GM19463 (cell line): ENCODE measurements at regions not wholly inside any gene's neighbourhood (a gene's known extent, or its start where the extent isn't known, plus 50 kb on each side); places are given as distances from the start of the nearest gene placed in this dataset.
"Not testable (repeated sequence)": the region's sequence is repeated elsewhere in the genome, so short reads cannot be mapped to it uniquely, and the experiment has no call there.

Experiments
- ATAC-seq: cut with Tn5 transposase; IDR thresholded peaks from one replicate; pipeline ENCODE4 v1.9.1; 2021; ENCODE audit warnings: mild to moderate bottlenecking, moderate library complexity; ENCODE audit not compliant: unreplicated experiment

DNA sequence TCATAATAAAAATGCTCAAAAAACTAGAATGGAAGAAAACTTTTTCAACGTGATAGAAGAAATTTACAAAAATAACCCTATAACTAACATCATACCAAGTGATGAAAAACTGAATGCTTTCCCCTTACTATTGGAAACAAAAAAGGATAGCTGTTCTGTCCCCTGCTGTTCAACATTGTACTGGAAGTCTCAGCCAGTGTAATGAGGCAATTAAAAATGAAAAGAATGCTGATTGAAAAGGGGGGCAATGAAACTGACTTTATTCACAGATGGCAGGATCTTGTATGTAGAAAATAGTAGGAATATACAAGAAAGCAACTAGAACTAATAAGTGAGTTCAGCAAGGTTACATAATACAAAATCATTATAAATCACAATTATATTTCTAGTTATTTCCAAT, 337.9 kb upstream of the KITLG start:
- no peak for ATAC-seq

DNA sequence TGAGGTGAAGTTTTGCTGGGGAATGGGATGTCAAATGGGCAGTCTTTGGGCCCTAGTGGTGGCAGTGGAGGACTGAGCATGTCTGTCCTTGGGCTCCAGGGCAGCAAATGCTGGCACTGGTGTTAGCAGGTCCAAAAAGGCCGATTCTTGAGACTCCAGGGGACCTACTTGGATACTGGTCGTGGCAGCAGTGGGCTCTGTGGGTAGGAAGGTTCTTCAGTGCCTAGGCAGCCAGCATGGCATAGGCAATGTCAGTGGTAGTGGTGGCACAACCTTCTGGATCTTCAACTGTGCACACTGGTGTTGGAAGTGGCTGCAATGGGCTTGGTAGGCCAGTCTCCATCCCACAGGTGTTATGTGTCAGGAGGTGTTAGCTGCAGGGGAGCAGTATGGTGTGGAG, 334.7 kb upstream of the KITLG start:
- no peak for ATAC-seq

DNA sequence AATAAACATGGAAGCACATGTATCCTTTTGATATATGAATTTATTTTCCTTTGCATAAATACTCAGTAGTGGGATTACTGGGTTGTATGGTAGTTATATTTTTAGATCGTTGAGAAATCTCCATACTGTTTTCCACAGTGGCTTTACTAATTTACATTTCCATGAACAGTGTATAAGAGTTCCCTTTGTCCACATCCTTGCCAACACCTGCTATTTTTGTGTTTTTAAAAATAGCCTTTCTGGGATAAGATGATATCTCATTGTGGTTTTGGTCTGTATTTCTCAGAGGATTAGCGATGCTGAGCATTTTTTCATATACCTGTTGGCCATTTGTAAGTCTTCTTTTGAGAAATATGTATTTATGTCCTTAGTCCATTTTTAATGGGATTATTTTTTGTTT, 329.2 kb upstream of the KITLG start:
- no peak for ATAC-seq

DNA sequence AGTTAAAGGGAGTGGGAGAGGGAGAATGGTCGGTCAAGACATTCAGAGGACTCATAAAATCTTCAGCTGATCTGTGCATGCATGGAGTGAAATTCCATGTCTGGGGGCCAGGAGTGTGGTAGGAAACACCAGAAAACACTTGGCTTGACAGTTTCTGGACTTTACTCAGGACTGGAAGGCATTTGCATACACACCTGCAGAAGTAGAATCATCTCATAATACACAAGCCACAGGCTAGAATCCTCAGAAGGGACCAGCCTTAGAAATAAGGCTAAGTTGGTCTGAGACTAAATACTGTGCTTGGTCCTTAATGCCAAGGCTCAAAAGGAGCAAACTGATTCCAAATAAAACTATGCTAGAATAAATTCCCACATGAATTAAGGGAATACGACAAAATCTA, 328.1 kb upstream of the KITLG start:
- ATAC-seq, result no peak

DNA sequence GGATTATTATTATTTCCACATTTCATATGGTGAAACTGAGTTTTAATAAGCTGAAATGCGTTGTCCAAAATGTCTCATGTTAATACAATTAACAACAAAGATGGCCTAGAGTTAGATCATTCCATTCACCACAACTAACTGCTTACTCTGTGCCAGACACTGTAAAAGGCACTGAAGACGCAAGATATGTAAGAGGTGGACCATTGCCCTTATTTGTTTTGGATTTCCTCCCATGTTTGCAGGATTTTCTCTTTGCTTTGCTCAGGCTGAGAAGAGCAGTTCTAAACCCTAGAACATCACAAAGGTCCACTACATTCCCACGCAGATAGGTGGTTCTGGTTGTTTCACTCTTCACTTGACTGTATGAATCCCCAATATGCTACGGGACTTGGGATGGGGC, 324.4 kb upstream of the KITLG start:
- no peak for ATAC-seq

DNA sequence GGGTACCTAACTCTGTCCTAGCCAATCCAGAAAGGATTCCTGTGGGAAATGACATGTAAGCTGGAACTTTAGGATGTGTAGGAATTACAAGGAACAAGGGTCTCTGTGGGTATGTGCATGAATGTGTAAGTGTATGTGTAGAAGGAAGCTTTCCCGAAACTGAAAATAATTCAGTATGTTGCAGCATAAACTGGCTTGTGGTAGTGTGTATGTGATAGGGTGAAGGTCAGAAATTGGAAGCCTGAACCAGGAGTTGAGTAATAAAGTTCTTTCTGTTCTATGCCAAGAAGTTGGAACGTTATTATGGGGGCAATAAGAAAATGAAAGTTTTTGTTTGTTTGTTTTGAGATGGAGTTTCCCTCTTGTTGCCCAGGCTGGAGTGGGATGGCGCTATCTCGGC, 323.1 kb upstream of the KITLG start:
- ATAC-seq, result no peak

DNA sequence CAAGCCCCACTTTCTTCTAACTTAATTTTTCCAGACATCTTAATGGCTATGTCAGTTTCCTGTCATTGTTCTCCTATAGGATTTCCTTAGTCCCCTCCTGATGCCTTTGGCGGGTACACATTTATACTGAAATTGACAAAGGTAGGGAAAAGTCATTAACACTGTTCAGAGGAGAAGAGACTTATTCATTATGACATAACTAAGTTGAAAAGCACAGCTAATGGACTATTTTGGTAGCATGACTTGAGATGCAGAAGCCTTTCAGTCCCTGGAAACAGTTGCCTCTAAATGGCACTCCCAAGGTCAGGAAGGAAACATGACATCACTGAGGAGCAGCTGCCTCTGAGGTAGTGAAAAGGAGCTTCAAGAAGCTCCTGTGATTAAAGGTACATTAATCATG, 317.5 kb upstream of the KITLG start:
- no peak for ATAC-seq

DNA sequence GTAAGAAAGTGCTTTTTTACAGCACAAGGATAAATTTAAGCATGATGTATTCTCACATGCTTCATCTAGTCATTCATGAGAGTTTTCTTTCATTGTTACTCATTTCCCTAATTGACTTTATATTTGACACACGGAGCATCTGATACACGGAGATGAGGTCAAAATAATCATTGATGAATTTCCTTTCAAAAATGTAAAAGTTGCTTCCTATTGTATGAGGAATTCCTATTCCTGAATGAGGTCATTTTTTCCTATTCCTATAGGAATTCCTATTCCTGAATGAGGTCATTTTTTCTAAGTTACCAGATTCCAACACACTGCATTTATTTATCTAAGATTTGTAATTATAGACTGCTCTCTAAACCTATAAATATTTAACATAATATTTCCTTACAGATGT, 316.7 kb upstream of the KITLG start:
- no peak for ATAC-seq

DNA sequence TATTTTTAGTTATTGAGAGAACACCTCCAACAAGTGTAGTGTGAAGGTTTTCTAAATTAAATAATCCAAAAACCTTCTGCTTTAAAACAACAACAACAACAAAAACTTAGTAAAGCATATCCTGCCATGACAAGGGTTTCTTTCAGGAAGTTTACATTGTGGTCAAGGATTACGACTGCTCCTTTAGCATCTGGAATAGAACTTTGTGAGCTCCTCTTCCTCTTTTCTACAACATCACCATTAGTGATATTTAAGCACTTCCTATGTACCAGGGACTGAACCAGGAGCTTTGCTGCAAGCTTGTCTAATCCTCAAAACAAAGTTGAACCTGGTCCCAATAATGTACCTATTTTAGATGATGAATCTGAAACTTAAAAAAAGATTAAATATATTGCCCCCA, 315.4 kb upstream of the KITLG start:
- no peak for ATAC-seq

DNA sequence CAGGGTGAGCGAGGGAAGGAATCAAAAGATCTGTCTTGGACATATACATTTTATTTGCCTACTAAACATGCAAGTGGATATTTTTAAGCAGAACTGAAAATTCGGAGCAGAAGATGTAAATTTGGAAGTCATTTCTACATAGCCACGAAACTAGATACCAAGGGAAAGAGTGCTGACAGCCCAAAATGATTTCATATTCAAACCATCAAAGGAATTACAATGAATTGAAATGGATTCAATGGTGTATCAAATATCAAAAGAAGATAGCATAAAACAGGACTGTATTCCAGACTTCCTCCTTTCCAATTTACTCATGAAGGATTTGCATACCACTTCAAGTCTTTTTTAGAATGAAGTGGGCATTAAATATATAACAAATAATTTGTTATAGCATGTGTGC, 313.5 kb upstream of the KITLG start:
- no peak for ATAC-seq

DNA sequence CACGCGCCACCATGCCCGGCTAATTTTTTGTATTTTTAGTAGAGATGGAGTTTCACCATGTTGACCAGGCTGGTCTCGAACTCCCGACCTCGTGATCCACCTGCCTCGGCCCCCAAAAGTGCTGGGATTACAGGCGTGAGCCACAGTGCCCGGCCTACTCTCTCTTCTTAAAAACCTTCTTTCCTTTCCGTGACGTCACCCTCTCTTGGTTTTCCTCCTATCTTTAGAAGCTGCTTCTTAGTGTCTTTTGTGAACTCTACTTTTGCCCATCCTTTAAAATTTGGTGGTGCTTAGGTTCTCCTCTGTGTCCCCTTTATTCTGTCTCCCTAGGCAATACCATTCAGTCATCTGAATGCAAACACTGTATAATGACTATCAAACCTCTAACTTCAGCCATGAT, 311.2 kb upstream of the KITLG start:
- ATAC-seq, result not testable (repeated sequence)

DNA sequence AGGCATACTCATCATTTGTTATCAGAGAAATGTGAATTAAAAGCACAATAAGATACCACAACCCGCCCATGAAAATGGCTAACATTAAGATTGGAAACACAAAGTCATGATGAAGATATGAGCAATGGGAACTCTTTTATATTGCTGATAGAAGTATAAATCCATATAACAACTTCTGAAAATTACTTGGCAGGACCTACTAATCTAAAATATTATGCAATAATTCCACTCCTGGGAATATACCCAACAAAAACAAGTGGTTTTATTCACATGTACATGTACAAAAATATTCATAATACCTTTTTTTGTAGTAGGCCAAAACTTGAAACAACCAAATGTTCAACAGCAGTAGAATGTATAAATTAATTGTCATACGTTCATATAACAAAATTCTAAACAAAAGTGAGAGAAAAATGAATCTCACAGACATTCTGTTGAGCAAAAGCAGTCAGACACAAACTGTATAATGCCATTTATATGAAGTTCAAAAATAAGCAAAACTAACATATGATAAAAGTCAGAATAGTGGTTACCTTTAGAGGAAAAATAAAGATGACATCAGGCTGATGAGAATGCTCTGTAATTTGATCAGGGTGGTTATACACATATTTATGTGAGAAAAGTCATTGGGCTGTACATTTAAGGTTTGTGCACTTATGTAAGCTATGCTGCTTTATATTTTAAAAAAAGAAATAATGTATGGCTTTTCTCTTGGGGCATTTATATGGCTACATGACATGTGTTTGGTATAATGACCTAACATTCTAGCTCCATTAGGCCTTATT, 309.2 kb upstream of the KITLG start:
- no peak for ATAC-seq

DNA sequence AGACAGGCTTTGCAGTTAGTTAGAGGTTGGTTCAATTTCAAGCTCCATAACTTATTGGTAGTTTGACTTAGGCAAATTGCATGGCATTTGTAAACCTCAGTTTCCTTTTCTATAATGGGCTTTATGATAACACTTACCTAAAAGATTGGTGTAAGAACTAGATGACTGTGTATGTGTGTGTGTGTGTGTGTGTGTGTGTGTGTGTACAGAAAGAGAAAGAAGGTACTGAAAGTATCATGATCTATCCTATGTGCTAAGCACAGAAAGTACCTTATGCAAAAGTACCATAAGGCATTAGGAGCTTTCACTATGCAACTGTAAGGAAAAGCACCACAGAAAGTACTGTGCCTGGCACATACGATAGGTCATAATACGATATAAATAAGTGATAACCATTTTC, 304.3 kb upstream of the KITLG start:
- peak; percentile 77 for ATAC-seq

DNA sequence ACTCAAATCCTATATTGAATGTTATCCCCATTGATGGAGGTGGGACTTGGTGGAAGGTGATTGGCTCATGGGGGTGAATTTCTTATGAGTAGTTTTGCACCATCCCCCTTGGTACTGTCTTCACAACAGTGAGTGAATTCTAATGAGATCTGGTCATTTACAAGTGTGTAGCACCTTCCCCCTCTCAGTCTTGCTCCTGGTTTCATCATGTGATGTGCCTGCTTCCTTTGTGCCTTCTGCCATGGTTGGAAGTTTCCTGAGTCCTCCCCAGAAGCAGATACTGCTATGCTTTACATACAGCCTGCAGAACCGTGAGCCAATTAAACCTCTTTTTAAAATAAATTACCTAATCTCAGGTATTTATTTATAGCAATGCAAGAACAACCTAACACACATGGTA, 302.4 kb upstream of the KITLG start:
- ATAC-seq, result no peak

DNA sequence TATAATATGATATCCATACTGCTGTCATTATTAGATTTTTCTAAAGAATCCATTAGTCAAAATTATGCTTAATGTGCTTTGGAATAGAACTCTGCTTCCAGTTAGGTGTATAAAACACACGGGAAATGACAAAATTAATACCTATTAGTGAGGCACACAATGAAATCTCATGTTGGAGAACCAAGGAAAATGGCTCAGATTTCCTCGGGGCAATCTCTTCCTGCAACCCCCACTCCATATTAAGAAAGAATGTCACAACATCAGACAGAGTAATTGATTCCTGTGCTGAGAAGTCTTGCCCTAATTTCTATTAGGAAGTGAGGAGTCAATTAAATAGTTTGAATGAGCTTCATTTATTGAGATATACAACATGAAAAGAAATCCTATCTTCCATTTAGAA, 299.8 kb upstream of the KITLG start:
- no peak for ATAC-seq

DNA sequence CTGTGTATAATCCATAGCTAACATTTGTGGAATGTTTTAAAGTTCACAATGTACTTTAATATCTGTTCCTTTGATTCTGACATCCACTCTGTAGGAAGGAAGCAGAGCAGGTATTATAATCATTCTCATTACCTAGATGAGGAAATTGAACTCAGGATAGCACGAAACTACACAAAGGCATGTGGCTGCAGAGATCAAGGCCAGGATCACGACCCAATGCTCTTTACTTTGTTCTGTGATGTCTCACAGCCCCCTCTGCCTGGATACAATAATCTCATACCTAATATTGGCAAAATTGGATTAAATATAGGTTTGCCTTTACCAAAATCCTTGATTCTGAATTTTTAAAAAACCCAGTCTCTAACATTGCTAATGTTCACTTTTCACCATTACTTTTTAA, 298.0 kb upstream of the KITLG start:
- ATAC-seq, result no peak

DNA sequence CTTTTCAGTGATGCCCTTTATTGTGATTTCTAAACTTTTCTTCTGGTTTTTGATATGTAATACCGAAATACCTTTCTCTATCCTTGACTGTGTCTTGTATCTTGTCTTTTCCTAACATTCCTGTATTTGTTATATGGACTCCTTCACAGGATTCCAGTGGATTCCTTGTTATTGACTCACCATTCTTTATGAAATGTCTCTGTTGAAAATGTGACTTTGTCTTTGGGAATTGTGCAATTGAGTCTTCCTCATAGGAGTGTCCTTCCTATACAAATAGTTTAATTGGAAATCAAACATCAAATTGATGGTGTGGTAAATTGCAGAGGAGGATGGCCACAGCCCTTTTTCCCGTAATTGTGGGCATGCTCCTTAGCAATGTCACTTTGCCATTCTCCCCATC, 296.6 kb upstream of the KITLG start:
- no peak for ATAC-seq

DNA sequence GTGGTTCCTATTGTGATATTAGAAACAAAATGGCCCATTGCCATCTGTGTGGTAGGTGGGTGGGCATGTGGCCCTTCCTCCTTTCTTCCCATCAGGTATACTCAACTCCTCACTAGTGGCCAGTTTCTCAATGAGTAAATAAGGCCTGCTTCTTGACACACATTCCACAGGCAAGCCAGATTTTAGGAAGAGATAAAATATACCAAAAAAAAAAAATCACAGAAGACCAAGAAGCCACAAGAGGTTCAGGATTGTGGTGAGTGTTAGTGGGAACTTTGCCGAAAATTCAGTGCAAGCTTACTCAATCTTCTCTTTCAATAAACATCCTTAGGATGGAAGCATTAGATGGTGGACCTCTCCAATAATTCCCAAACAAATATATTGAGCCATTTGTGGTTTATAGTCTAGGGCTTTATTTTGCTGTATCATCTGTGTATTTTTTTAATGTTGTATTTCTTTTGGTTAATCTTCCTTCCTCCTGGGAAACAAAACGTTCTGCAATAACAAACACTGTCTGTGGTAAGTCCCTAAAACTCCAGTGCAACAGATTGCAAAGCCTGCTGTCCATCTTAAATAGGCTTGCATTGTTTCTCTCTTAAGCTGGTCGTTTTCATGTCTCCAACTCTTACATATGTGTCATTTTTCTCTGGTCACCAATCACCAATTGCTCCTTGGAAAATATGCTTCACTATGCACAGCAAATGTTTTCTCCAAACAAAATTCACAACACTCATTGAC, 289.9 kb upstream of the KITLG start:
- no peak for ATAC-seq

DNA sequence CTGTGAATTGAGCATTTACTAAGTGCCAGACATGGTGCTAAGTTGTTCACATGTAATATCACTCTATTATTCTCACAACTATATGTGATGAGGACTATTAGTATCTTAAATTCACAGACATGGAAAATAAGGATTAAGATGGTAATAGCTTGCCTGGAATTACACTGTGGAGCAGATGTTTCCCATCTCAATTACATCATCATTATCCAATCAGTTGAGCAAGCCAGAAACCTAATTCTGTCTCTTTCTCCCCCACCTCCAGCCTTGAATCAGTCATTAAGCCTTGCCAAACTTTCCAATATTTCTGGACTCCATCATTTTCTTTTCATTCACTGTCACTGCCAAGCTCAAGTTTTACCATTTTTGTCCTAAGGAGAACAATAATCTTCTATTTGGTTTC, 287.8 kb upstream of the KITLG start:
- no peak for ATAC-seq

DNA sequence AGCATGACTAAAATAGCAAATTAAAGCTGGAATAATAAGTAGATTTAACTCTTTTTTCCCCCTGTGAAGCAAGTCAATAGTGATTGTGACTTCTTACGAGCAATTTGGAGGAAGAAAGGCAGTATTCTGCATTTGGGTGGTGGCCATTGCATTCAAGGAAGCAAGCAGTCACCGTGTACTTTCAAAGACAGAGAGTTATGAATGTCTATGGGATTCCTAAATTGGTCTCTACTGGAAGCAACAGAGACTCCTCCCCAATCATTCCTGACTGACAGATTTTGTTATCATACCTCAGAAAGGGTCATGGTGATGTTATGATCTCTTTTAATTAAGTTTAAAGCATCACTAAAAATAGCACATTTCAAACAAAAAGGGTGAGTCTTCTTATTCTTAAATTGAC, 287.2 kb upstream of the KITLG start:
- no peak for ATAC-seq

DNA sequence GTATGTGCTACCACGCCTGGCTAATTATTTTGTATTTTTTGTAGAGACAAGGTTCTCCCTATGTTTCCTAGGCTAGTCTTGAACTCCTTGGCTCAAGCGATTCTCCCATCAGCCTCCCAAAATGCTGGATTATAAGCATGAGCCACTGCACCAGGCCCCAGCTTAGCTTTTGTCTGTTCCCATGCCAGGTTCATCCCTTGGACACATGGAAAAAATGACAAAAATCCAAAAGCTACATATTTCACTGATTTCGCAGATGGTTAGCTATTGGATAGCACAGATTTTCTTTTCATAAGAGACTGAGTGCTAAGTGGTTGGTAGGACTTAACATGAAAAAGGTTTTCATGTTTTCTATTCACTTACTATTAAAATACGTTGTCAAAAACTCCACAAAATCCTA, 286.6 kb upstream of the KITLG start:
- ATAC-seq, result no peak

DNA sequence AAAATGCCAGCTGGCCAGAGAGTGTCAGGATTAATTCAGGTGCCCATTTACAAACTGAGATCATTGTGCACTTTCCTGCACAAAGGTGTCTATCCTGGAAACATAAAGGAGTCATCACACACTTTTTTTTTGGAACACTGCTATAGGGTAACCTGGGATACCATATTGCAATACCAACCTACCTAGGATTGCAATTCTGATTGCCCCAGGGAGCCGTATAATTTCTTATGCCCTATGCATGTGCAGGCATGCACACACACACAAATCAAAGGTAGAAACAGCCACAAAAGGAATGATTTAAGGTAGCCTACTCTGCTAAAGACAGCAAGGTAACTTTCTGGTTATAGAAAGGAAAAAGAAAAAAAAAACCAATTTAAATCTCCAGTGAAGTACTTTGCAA, 285.3 kb upstream of the KITLG start:
- no peak for ATAC-seq

DNA sequence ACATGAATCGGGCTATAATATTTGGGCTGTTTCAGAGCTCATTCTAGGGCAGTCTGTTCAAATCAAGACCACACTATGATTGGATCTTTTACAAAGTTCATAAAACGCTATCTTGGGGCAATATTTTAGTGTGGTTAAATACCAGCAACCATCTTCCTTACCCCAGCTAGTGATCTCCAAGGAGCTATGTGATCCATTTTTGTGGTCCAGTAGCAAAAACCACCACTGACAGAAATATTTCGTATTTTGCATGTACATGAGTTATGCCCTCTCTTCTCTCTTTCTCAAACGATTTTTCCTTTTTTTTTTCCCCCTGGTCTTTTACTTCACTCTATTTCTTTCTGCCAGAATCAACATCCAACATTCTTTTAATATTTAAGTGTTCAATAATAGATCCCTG, 280.6 kb upstream of the KITLG start:
- ATAC-seq, result no peak
